ENCODE measurements at regions not wholly inside any gene's neighbourhood (a gene's known extent, or its start where the extent isn't known, plus 50 kb on each side); places are given as distances from the start of the nearest gene placed in this dataset.

GRCh38 chr6:97917369-97917768 is 634.4 kb upstream of the MMS22L start:
- no peak for TF ChIP-seq YY1 (IDR thresholded peaks at IDR 0.05; ENCODE audit: insufficient read depth, insufficient read length)
- TF ChIP-seq ZNF274 (IDR thresholded peaks at IDR 0.05; ENCODE audit: low read depth, low read length): no peak
- TF ChIP-seq SUZ12 (IDR thresholded peaks at IDR 0.05; ENCODE audit: extremely low read depth, insufficient read depth, insufficient read length): no peak
